K562 (cell line): ENCODE measurements at regions not wholly inside any gene's neighbourhood (a gene's known extent, or its start where the extent isn't known, plus 50 kb on each side); places are given as distances from the start of the nearest gene placed in this dataset.

Experiments
- ATAC-seq: fragments of 200-7000 bp; cut with Tn5 transposase; 3 replicates; pipeline ENCODE4 v1.9.1; 2020; ENCODE audit warnings: moderate library complexity
- BruUV-seq: library from RNA; stranded (reverse); fragments of 400-500 nt; replicated peaks from 2 replicates; lab custom pipeline; 2021; lab: Mats Ljungman, UMichigan
- CTCF ChIA-PET: fragments of 300-600 bp; formaldehyde crosslinking; extraction: SDS; loops from one replicate; lab custom pipeline; 2021; ENCODE audit warnings: low intra/inter-chr PET ratio; lab: Yijun Ruan, JAX
- POLR2A ChIA-PET: fragments of 300-600, 350-650 bp; sonication (Branson Sonifier 250); formaldehyde crosslinking; extraction: SDS; loops from one replicate; lab custom pipeline; 2021; ENCODE audit warnings: antibody characterized with exemption, inconsistent platforms; lab: Yijun Ruan, JAX
- DNase-seq, 4 experiments: peaks; one replicate each; pipeline versions ENCODE4 v3.0.0 to v3.0.0-alpha.2; 2011 to 2018; ENCODE audit warnings: low spot score in 3 of 4, mixed read lengths in 3 of 4; ENCODE audit errors: extremely low read depth in 1 of 4
- FAIRE-seq: peaks from 2 replicates; lab custom pipeline; 2011; peaks lifted over from hg19 to GRCh38; lab: Jason Lieb, UNC
- H2AFZ ChIP-seq: 2 replicates; pipeline ENCODE4 v1.6.0; 2011; ENCODE audit warnings: low read depth, low read length, control low read depth, inconsistent platforms
- H3K27ac ChIP-seq: fragments of 200-600 bp; 3 replicates; pipeline ENCODE4 v1.8.0; 2011; ENCODE audit warnings: low read depth, mild to moderate bottlenecking, control low read depth, inconsistent platforms, low read length, moderate library complexity, mixed read lengths; ENCODE audit errors: extremely low read depth
- H3K27me3 ChIP-seq, 2 experiments: fragments of 300-600 bp in 1 of 2; 2 replicates in 1 of 2; 3 replicates in 1 of 2; pipeline versions ENCODE4 v1.6.0 to v1.8.0; 2011; ENCODE audit warnings: inconsistent platforms in 2 of 2, low read length in 2 of 2, mild to moderate bottlenecking in 1 of 2, mixed read lengths in 1 of 2, moderate library complexity in 1 of 2; ENCODE audit not compliant: control insufficient read depth in 2 of 2, insufficient read depth in 2 of 2
- H3K36me3 ChIP-seq: fragments of 300-600 bp; 3 replicates; pipeline ENCODE4 v1.8.0; 2011; ENCODE audit warnings: mild to moderate bottlenecking, low read length, inconsistent platforms; ENCODE audit not compliant: control insufficient read depth, insufficient read depth
- H3K4me1 ChIP-seq, 2 experiments: fragments of 200-600 bp in 1 of 2; replicated peaks in 1 of 2; 2 replicates in 1 of 2; 3 replicates in 1 of 2; pipeline versions ENCODE4 v1.5.1 to v1.8.0; 2011; ENCODE audit warnings: inconsistent platforms in 2 of 2, low read length in 2 of 2, mild to moderate bottlenecking in 1 of 2, mixed read lengths in 1 of 2, moderate library complexity in 1 of 2; ENCODE audit not compliant: control insufficient read depth in 2 of 2, insufficient read depth in 2 of 2
- H3K4me2 ChIP-seq: 2 replicates; pipeline ENCODE4 v1.6.1; 2011; ENCODE audit warnings: low read length, control low read depth, inconsistent platforms, mixed read lengths; ENCODE audit not compliant: insufficient read depth
- H3K4me3 ChIP-seq: fragments of 200-600 bp; sonication (generic), shearing (Covaris generic); 2 replicates; pipeline ENCODE4 v1.5.1; 2016; ENCODE audit warnings: control low read depth, inconsistent platforms
- H3K79me2 ChIP-seq: fragments of 200-600 bp; 3 replicates; pipeline ENCODE4 v1.8.0; 2011; ENCODE audit warnings: low read length, inconsistent platforms; ENCODE audit not compliant: control insufficient read depth, insufficient read depth
- H3K9ac ChIP-seq, 2 experiments: 2 replicates each; pipeline versions ENCODE4 v1.6.0 to v1.6.1; 2011; ENCODE audit warnings: low read depth in 2 of 2, low read length in 2 of 2, control low read depth in 1 of 2, inconsistent platforms in 1 of 2, mild to moderate bottlenecking in 1 of 2, mixed read lengths in 1 of 2; ENCODE audit not compliant: insufficient read depth in 1 of 2
- H3K9me1 ChIP-seq: one replicate; pipeline ENCODE4 v1.6.0; 2011; ENCODE audit warnings: inconsistent platforms, mild to moderate bottlenecking, low read length, moderate library complexity; ENCODE audit not compliant: control insufficient read depth, insufficient read depth
- H3K9me3 ChIP-seq: replicated peaks from 2 replicates; pipeline ENCODE4 v1.5.1; 2011; ENCODE audit warnings: low read depth, low read length, inconsistent platforms; ENCODE audit not compliant: control insufficient read depth, insufficient read depth
- H4K20me1 ChIP-seq: replicated peaks from 2 replicates; pipeline ENCODE4 v1.6.1; 2011; ENCODE audit warnings: low read length, inconsistent platforms, mixed read lengths; ENCODE audit not compliant: control insufficient read depth, insufficient read depth
- CBFA2T3 ChIP-seq: fragments of 450-650 bp; IDR thresholded peaks from 2 replicates; pipeline ENCODE4 v1.6.1; 2017
- FOXA3 ChIP-seq, 2 experiments: fragments of 450-650 bp in 1 of 2; sonication (generic) in 1 of 2; formaldehyde crosslinking; IDR thresholded peaks in 1 of 2; conservative IDR thresholded peaks in 1 of 2; 2 replicates each; pipeline versions ENCODE4 v1.4.0 to v1.8.0; 2020 to 2022; ENCODE audit warnings: mild to moderate bottlenecking in 2 of 2, missing genetic modification reagents in 1 of 2
- GMEB1 ChIP-seq: fragments of 250-450 bp; sonication (Bioruptor Pico); IDR thresholded peaks from 2 replicates; pipeline ENCODE4 v1.4.0; 2020; ENCODE audit warnings: mild to moderate bottlenecking
- KLF16 ChIP-seq: IDR thresholded peaks from 2 replicates; pipeline ENCODE4 v1.6.1; 2016; ENCODE audit warnings: antibody characterized with exemption
- RB1 ChIP-seq: fragments of 450-650 bp; IDR thresholded peaks from 2 replicates; pipeline ENCODE4 v1.6.1; 2017; ENCODE audit warnings: low read depth, mild to moderate bottlenecking
- STAT5A ChIP-seq: IDR thresholded peaks from 2 replicates; pipeline ENCODE4 v1.6.1; 2012; ENCODE audit warnings: low read length, inconsistent platforms, borderline replicate concordance
- WGBS: fragments of 100-300 bp; shearing (Covaris generic); methylation state at CpG from one replicate; pipeline ENCODE4 v1.1.6; 2016; ENCODE audit warnings: low coverage, mixed read lengths; ENCODE audit not compliant: insufficient coverage; ENCODE audit errors: missing lambda C conversion rate; 5-methylcytosine and 5-hydroxymethylcytosine counted together
- in situ Hi-C: fragments of 300-500 bp; cut with MboI; formaldehyde crosslinking; loops from 4 replicates; pipeline ENCODE4 v1.15.0; 2018; ENCODE audit warnings: inconsistent platforms, mixed read lengths
- intact Hi-C: fragments of 100-400 bp; cut with micrococcal nuclease; formaldehyde crosslinking; loops from 2 replicates; pipeline ENCODE4 v1.14.2; 2022

- no peak overlapping the region for H3K27ac ChIP-seq
- ATAC-seq (no peak), FAIRE-seq (no peak), DNase-seq (no peak)
- POLR2A ChIA-PET = no interaction called here
- H2AFZ ChIP-seq = no peak overlapping the region
- no peaks in the 10 kb centered on the region for H3K4me1 ChIP-seq
- TF ChIP-seq GMEB1 (CRISPR knock-in tag) = no peak
- TF ChIP-seq KLF16 = no peak
- no peak for TF ChIP-seq STAT5A
- H3K9ac ChIP-seq = no peak overlapping the region
- CTCF ChIA-PET = no interaction called here
- H3K4me2 ChIP-seq = no peak overlapping the region
- no peaks in the 10 kb centered on the region for H3K36me3 ChIP-seq
- H3K9me3 ChIP-seq = no peaks in the 10 kb centered on the region
- H3K79me2 ChIP-seq = no peaks in the 10 kb centered on the region
- intact Hi-C loops = no loop called here
- WGBS = 1% methylated on average over 5 of the region's 5 CpGs
- no peaks in the 10 kb centered on the region for H4K20me1 ChIP-seq
- in situ Hi-C loops = no loop called here
- no peaks in the 10 kb centered on the region for H3K27me3 ChIP-seq
- no peaks in the 10 kb centered on the region for H3K9me1 ChIP-seq
- no TSS peak for BruUV-seq
- H3K4me3 ChIP-seq = no peak overlapping the region
Observed at GRCh38 chr5:60263346-60263745, 369.8 kb upstream of the PDE4D start.

GRCh38 chr5:60262576-60263295 is 369.2 kb upstream of the PDE4D start:
- no TSS peak for BruUV-seq
- no peak overlapping the region for H3K9ac ChIP-seq
- no peak for ATAC-seq
- no peak overlapping the region for H3K4me2 ChIP-seq
- POLR2A ChIA-PET = no interaction called here
- no peaks in the 10 kb centered on the region for H3K9me3 ChIP-seq
- DNase-seq = no peak
- WGBS = 2% methylated on average over 6 of the region's 6 CpGs
- no peaks in the 10 kb centered on the region for H3K36me3 ChIP-seq
- no peaks in the 10 kb centered on the region for H3K9me1 ChIP-seq
- H2AFZ ChIP-seq = no peak overlapping the region
- H3K4me1 ChIP-seq = no peaks in the 10 kb centered on the region
- no peak overlapping the region for H3K27ac ChIP-seq
- CTCF ChIA-PET = no interaction called here
- no peak for FAIRE-seq
- in situ Hi-C loops (no loop called here), intact Hi-C loops (no loop called here)
- H3K79me2 ChIP-seq = no peaks in the 10 kb centered on the region
- H4K20me1 ChIP-seq = no peaks in the 10 kb centered on the region
- H3K27me3 ChIP-seq = no peaks in the 10 kb centered on the region
- H3K4me3 ChIP-seq = no peak overlapping the region
- TF ChIP-seq CBFA2T3 (no peak), FOXA3 (CRISPR knock-in tag; conservative IDR thresholded peaks at IDR 0.05 in 1 of 2, IDR thresholded peaks at IDR 0.05 in 1 of 2) (no peak), RB1 (no peak)
